SK-N-MC (cell line): ENCODE measurements at regions not wholly inside any gene's neighbourhood (a gene's known extent, or its start where the extent isn't known, plus 50 kb on each side); places are given as distances from the start of the nearest gene placed in this dataset.

ENCODE experiments used
- EZH2 ChIP-seq: fragments of 200-600 bp; sonication (generic); IDR thresholded peaks from one replicate; pipeline ENCODE4 v1.6.1; 2017; ENCODE audit warnings: antibody characterized with exemption
- FOXP2 ChIP-seq: optimal IDR thresholded peaks from 2 replicates; pipeline ENCODE3; 2011; ENCODE audit warnings: mild to moderate bottlenecking, moderate library complexity; ENCODE audit not compliant: insufficient read depth; ENCODE audit errors: extremely low read length, control extremely low read depth
- POLR2AphosphoS5 ChIP-seq: IDR thresholded peaks from 2 replicates; pipeline ENCODE4 v1.6.1; 2012; ENCODE audit warnings: mild to moderate bottlenecking, low read depth, low read length, borderline replicate concordance

DNA sequence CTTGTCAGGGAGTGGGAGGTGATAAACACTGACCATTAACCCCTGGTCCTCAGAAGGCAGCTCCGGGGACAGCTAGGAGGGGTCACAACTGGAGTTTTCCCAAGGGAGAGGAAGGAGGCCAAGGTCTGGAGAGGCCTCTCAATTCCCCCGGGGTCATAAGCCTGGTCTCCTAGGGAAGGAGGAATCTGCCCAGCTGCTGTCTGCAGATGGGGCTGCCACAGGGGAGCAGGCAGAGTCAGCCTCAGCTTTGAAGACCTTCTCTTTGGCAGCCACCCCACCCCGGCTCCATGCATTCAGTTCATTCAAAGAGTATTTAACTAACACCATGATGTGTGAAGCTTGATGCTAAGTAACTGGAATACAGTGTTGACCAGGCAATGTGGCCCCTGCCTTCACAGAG lies 74.6 kb upstream of the HSPA9 start:
- TF ChIP-seq EZH2 (no peak), POLR2AphosphoS5 (no peak), FOXP2 (no peak)
